Islet precursor cell (in vitro differentiated cells): ENCODE measurements at regions not wholly inside any gene's neighbourhood (a gene's known extent, or its start where the extent isn't known, plus 50 kb on each side); places are given as distances from the start of the nearest gene placed in this dataset.

ENCODE experiments used
- DNase-seq: peaks from one replicate; pipeline ENCODE4 v3.0.0-alpha.2; 2018

- no peak for DNase-seq
Measured at GRCh38 chr18:56545464-56545863, 92.9 kb downstream of the TXNL1 start.

GRCh38 chr18:56542476-56542875, 95.9 kb downstream of the TXNL1 start:
- DNase-seq = no peak

- no peak for DNase-seq
Measured at GRCh38 chr18:56541793-56542192, 96.6 kb downstream of the TXNL1 start.

GRCh38 chr18:56541340-56541739, 97.1 kb downstream of the TXNL1 start:
- no peak for DNase-seq

GRCh38 chr18:56538746-56539145, 99.6 kb downstream of the TXNL1 start:
- DNase-seq = no peak

- no peak for DNase-seq
Measured at GRCh38 chr18:56532176-56532840, 106.1 kb downstream of the TXNL1 start.

GRCh38 chr18:56522816-56523215, 115.6 kb downstream of the TXNL1 start:
- DNase-seq = no peak

- no peak for DNase-seq
Measured at GRCh38 chr18:56521263-56521662, 117.1 kb downstream of the TXNL1 start.

- no peak for DNase-seq
Measured at GRCh38 chr18:56517761-56518160, 120.6 kb downstream of the TXNL1 start.

GRCh38 chr18:56517196-56517595, 121.2 kb downstream of the TXNL1 start:
- no peak for DNase-seq

- no peak for DNase-seq
Measured at GRCh38 chr18:56516789-56517188, 121.6 kb downstream of the TXNL1 start.

GRCh38 chr18:56515522-56515921, 122.9 kb downstream of the TXNL1 start:
- no peak for DNase-seq

GRCh38 chr18:56511996-56512395, 126.4 kb downstream of the TXNL1 start:
- no peak for DNase-seq

GRCh38 chr18:56510108-56510507, 128.3 kb downstream of the TXNL1 start:
- no peak for DNase-seq

GRCh38 chr18:56509656-56510055, 128.7 kb downstream of the TXNL1 start:
- no peak for DNase-seq

- no peak for DNase-seq
Measured at GRCh38 chr18:56508370-56509036, 129.9 kb downstream of the TXNL1 start.

- no peak for DNase-seq
Measured at GRCh38 chr18:56505971-56506370, 132.4 kb downstream of the TXNL1 start.

GRCh38 chr18:56505293-56505692, 133.1 kb downstream of the TXNL1 start:
- no peak for DNase-seq

GRCh38 chr18:56501896-56502295, 136.5 kb downstream of the TXNL1 start:
- DNase-seq = no peak

- no peak for DNase-seq
Measured at GRCh38 chr18:56495884-56496283, 142.5 kb downstream of the TXNL1 start.

GRCh38 chr18:56493531-56493930, 144.9 kb downstream of the TXNL1 start:
- no peak for DNase-seq

GRCh38 chr18:56492136-56492535, 146.3 kb downstream of the TXNL1 start:
- DNase-seq = no peak

- no peak for DNase-seq
Measured at GRCh38 chr18:56490942-56491341, 147.4 kb downstream of the TXNL1 start.

- no peak for DNase-seq
Measured at GRCh38 chr18:56489893-56490292, 148.5 kb downstream of the TXNL1 start.

- no peak for DNase-seq
Measured at GRCh38 chr18:56488739-56489138, 149.7 kb downstream of the TXNL1 start.
